GM19395 (cell line): ENCODE measurements at regions not wholly inside any gene's neighbourhood (a gene's known extent, or its start where the extent isn't known, plus 50 kb on each side); places are given as distances from the start of the nearest gene placed in this dataset.
"Not testable (repeated sequence)": the region's sequence is repeated elsewhere in the genome, so short reads cannot be mapped to it uniquely, and the experiment has no call there.

Experiments used
- ATAC-seq: cut with Tn5 transposase; IDR thresholded peaks from one replicate; pipeline ENCODE4 v1.9.1; 2021; ENCODE audit warnings: mild to moderate bottlenecking, moderate library complexity; ENCODE audit not compliant: unreplicated experiment

GRCh38 chr2:11950896-11951295 lies 204.5 kb downstream of the LPIN1 start:
- no peak for ATAC-seq

DNA sequence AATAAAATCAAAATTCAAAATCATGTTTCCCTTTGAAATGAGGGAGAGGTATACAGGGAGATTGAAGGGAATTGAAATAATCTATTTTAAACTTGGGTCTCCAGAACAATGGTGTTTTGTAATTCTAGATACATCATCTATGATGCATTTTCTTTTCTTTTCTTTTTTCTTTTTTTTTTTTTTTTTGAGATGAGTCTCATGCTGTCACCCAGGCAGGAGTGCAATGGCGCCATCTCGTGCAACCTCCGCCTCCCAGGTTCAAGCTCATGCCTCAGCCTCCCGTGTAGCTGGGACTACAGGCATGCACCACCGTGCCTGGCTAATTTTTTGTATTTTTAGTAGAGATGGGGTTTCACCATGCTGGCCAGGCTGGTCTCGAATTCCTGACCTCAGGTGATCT lies 205.1 kb downstream of the LPIN1 start:
- ATAC-seq: not testable (repeated sequence)

GRCh38 chr2:11953258-11953657 lies 206.8 kb downstream of the LPIN1 start:
- ATAC-seq: no peak

GRCh38 chr2:11955314-11955713 lies 208.9 kb downstream of the LPIN1 start:
- no peak for ATAC-seq

GRCh38 chr2:11955884-11956291 lies 209.5 kb downstream of the LPIN1 start:
- ATAC-seq: no peak

GRCh38 chr2:11962707-11963328 lies 216.4 kb downstream of the LPIN1 start:
- ATAC-seq: no peak

DNA sequence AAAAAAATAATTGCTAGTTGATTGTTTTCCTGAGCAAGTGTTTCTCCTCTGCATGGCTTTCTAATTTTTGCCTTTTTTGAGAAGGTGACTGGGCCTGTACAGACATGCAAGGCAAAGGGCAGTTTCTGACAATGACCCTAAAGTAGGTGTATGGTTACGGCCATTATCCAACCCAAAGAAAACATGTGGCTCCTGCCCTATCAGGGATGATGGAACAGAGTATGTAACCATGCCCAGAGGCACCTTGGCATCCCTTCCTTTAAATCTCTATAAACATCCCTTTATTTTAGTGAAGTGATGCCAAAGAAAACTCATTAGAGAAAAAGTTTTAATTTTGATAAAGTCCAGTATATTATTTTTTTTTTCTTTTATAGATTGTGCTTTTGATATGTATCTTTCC lies 217.5 kb downstream of the LPIN1 start:
- no peak for ATAC-seq

DNA sequence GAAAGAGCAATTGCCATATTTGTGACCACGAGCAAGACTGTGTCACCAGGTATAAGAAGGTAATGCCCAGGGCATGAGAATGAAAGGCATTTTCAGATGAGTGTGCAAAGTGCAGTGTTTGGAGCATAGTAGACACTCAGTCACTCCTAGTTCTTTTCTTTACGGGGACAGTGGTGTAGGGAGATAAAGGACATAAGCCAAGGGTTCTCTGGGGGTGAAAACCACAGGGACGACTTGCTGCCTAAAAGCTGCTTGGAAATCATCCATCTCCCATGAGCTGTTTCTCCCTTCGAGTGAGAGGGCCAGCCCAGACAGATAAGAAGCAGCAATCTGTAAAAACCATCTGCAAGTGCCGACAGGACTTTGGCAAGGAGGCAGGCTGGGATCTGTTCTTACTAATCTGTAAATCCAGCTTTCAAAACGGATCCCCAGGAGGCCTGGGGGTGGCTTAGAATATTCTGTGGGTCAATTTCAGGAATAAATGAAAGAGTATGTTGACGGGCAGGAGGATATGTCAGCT lies 221.6 kb downstream of the LPIN1 start:
- no peak for ATAC-seq

- ATAC-seq: no peak
These were observed 222.1 kb downstream of the LPIN1 start for GRCh38 chr2:11968521-11968920.

GRCh38 chr2:11969774-11970173 lies 223.3 kb downstream of the LPIN1 start:
- no peak for ATAC-seq

DNA sequence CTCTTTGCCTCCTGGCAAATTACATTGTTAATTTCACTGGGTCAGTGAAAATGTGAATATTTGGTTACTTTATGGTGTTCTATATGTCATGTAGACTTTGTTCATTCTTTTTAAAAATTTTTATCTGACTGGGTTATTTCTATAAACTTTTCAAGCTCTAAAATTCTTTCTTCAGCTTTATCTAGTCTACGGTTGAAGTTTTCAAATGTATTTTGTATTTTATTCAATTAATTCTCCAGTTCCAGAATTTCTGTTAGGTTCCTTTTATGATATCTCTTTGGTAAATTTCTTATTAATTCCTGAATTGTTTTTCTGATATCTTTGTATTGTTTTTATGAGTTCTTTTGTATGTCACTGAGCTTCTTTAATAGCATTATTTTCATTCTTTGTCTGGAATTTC lies 228.1 kb downstream of the LPIN1 start:
- no peak for ATAC-seq

- ATAC-seq: no peak
These were observed 228.9 kb downstream of the LPIN1 start for GRCh38 chr2:11975373-11975772.

GRCh38 chr2:11976073-11976472 lies 229.6 kb downstream of the LPIN1 start:
- ATAC-seq: no peak

DNA sequence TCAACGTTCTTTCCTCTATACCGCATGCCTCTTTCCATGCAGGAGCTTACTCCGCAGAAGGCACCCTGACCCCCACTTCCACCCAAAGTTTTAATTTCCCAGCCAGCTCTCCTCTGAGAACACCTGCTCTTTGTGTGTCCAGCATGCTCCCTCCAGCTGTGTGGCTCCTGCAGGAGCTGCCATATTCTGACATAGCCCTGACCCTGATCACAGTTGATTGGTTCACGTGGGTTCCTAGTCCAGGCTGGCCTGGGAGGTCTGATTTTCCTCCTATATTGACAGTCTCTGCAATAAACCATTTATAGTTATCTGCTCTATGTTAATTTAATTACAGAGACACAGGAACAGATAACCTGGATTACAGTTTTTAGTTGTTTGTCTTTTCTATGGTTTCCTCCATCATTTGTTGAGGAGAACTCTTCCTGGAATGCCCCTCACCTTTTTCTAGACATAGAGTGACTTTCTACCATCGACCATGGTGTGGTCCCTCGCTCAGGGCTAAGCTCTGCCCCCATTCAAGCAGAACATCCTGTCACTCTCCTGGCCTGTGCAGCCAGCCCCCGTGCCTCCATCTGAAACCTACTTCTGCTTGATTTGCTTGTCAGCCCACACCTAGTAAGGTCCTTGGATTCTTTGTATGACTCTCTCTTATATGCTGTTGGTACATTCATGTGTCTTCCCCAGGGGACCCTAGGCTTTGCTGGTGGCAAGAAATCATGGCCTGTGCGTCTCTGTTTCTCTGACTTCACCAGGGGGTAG lies 231.5 kb downstream of the LPIN1 start:
- no peak for ATAC-seq

- no peak for ATAC-seq
These were observed 234.4 kb downstream of the LPIN1 start for GRCh38 chr2:11980809-11981208.

- no peak for ATAC-seq
These were observed 237.0 kb downstream of the LPIN1 start for GRCh38 chr2:11983401-11983800.

DNA sequence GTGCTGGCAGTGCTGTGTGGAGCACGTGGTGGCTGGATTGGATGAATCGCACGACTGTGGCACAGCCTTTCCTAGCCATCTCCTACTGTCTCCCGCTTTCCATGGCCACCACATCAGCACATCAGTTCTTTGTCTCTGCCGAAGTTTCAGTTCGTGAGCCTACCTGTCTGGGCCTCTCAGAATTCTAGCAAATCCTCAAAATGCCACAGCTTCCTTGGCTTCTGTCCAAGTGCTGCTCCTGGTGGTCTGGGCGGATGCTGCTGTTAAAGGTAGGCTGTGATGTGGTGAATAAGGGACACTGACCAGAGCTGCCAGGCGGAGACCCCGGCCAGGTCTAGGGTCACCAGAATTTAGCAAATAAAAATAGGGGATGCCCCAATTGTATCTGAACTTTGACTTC lies 237.4 kb downstream of the LPIN1 start:
- ATAC-seq: no peak

- ATAC-seq: no peak
These were observed 238.1 kb downstream of the LPIN1 start for GRCh38 chr2:11984316-11985158.

DNA sequence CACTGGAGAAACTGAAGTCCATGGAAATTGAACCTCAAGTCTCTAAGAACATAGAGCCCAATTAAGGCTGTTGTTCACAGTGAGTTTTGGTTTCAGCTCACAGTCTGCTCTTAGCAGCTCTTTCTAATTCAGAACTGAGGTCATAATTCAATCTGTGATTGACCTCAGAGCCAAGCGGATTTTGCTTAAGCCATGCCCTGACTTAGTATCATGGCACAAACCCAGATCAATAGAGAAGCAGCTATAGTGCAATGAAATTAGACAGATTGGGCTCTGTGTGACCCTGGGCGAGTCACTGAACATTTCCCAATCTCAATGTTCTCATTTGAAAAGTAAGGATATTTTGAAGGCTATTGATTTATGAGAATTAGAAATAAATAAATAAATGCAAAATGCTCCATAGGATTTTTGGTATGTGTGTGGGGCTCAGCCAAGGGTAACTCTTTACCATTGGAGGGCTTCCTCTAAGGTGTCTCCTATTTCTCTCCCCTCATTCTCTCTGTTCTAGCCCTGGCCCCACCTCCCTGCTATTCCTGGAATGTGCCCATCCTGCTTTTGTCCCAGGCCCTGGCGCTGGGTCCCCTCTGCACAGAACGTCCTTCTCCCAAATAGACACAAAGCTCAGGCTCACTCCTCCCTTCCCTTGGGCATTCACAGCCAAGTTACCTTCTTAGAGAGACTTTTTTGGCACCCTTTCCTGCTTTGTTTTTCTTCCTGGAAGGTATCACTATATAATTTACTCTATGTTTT lies 239.6 kb downstream of the LPIN1 start:
- ATAC-seq: no peak

GRCh38 chr2:11987151-11987550 lies 240.7 kb downstream of the LPIN1 start:
- ATAC-seq: no peak
